ENCODE measurements at regions not wholly inside any gene's neighbourhood (a gene's known extent, or its start where the extent isn't known, plus 50 kb on each side); places are given as distances from the start of the nearest gene placed in this dataset.

GRCh38 chr2:212898011-212898410, 253.4 kb downstream of the IKZF2 start:
- H4K8ac ChIP-seq (replicated peaks; ENCODE audit: insufficient read length, low read depth, low read length), result no peak overlapping the region
- H3K27ac ChIP-seq (ENCODE audit: insufficient read length, low read depth, low read length), result no peak overlapping the region
- no peak overlapping the region for H2BK15ac ChIP-seq (ENCODE audit: low read depth, low read length)
- no peak overlapping the region for H3K23ac ChIP-seq (ENCODE audit: insufficient read length, low read depth, low read length)
- Mint-ChIP-seq H3K36me3 (ENCODE audit: insufficient read depth in 1 of 3, low read depth in 3 of 3) (no peaks in the 10 kb centered on the region), H3K27ac (no peak overlapping the region), H3K4me3 (no peak overlapping the region), H3K27me3 (ENCODE audit: low read depth) (no peaks in the 10 kb centered on the region), H3K4me1 (0 out of 4 replicates have a peak, but pooled peaks cover 0 to 4% of the 10 kb centered on the region in 2 experiments), H3K9me3 (no peaks in the 10 kb centered on the region)
- WGBS (ENCODE audit: extremely low coverage, insufficient read length, low lambda C conversion rate), result no CpG with 5 or more reads among the region's 3 CpGs
- no peak overlapping the region for H3K14ac ChIP-seq (ENCODE audit: insufficient read depth, low read length)
- H3K23me2 ChIP-seq (ENCODE audit: insufficient read length, low read depth, low read length, poor library complexity, severe bottlenecking), result no peaks in the 10 kb centered on the region
- no peak overlapping the region for H3K4ac ChIP-seq (ENCODE audit: low read depth, low read length)
- H3K79me1 ChIP-seq (ENCODE audit: insufficient read depth, low read depth, low read length, poor library complexity, severe bottlenecking), result no peaks in the 10 kb centered on the region
- H3K4me2 ChIP-seq (ENCODE audit: insufficient read depth, insufficient read length, low read length), result no peak overlapping the region
- no peak overlapping the region for H2BK5ac ChIP-seq (ENCODE audit: insufficient read length, low read length)
- no peak overlapping the region for H4K5ac ChIP-seq (ENCODE audit: insufficient read length, low read depth, low read length)
- no peak overlapping the region for H3K9ac ChIP-seq (ENCODE audit: extremely low read depth, insufficient read length, low read length)
- TF ChIP-seq CTCF (conservative IDR thresholded peaks at IDR 0.05), result no peak
- no peaks in the 10 kb centered on the region for H3K4me1 ChIP-seq (ENCODE audit: insufficient read depth, low read length)
- no peak overlapping the region for H3K56ac ChIP-seq (ENCODE audit: insufficient read length, low read depth, low read length)
- no peak overlapping the region for H2AFZ ChIP-seq (ENCODE audit: low read length)
- no peak overlapping the region for H3K18ac ChIP-seq (ENCODE audit: insufficient read length, low read depth, low read length)
- no peaks in the 10 kb centered on the region for H4K20me1 ChIP-seq (ENCODE audit: control insufficient read depth, insufficient read depth, insufficient read length)
- H3K27me3 ChIP-seq (ENCODE audit: insufficient read depth, low read length), result no peaks in the 10 kb centered on the region
- DNase-seq, result no peak
- H4K91ac ChIP-seq (ENCODE audit: insufficient read length, low read depth, low read length), result no peak overlapping the region
- no peaks in the 10 kb centered on the region for H3K79me2 ChIP-seq (ENCODE audit: insufficient read depth, low read length)
- no peak overlapping the region for H3T11ph ChIP-seq (ENCODE audit: low read length)
- no peaks in the 10 kb centered on the region for H3K9me3 ChIP-seq (ENCODE audit: control insufficient read depth, low read depth, low read length)
- H2AK5ac ChIP-seq (ENCODE audit: insufficient read length, low read length), result no peak overlapping the region
- no peak overlapping the region for H2BK20ac ChIP-seq (ENCODE audit: low read depth, low read length, poor library complexity, severe bottlenecking)
- no peak overlapping the region for H2BK120ac ChIP-seq (ENCODE audit: low read depth, low read length, poor library complexity, severe bottlenecking)
- H2BK12ac ChIP-seq (ENCODE audit: insufficient read length, low read depth, low read length), result no peak overlapping the region
